SK-N-SH treated with all-trans-retinoic acid at 6 μM for 48 hours (cell line): ENCODE measurements at regions not wholly inside any gene's neighbourhood (a gene's known extent, or its start where the extent isn't known, plus 50 kb on each side); places are given as distances from the start of the nearest gene placed in this dataset.

Source experiments
- ATAC-seq: fragments of 200-7000 bp; cut with Tn5 transposase; 3 replicates; pipeline ENCODE4 v1.9.1; 2020; ENCODE audit warnings: mild to moderate bottlenecking, moderate library complexity
- ARNTL ChIP-seq: fragments of 450-650 bp; formaldehyde crosslinking; IDR thresholded peaks from 2 replicates; pipeline ENCODE4 v1.5.0; 2020; ENCODE audit warnings: low read depth, mild to moderate bottlenecking, moderate library complexity, borderline replicate concordance
- CREB5 ChIP-seq: fragments of 250-450 bp; sonication (Bioruptor Pico); IDR thresholded peaks from 2 replicates; pipeline ENCODE4 v1.5.1; 2020; ENCODE audit warnings: low read depth, mild to moderate bottlenecking, moderate library complexity
- ESRRG ChIP-seq: fragments of 250-450 bp; sonication (Bioruptor Pico); IDR thresholded peaks from 2 replicates; pipeline ENCODE4 v1.6.1; 2021; ENCODE audit warnings: mild to moderate bottlenecking
- GLIS3 ChIP-seq: fragments of 250-450 bp; sonication (Bioruptor Pico); IDR thresholded peaks from 2 replicates; pipeline ENCODE4 v1.5.0; 2020; ENCODE audit warnings: mild to moderate bottlenecking, moderate library complexity
- ISL1 ChIP-seq: fragments of 250-450 bp; sonication (Bioruptor Pico); IDR thresholded peaks from 2 replicates; pipeline ENCODE4 v2.1.2; 2022; ENCODE audit warnings: mild to moderate bottlenecking, moderate library complexity
- OSR1 ChIP-seq: fragments of 250-450 bp; sonication (Bioruptor Pico); IDR thresholded peaks from 2 replicates; pipeline ENCODE4 v1.8.0; 2022; ENCODE audit warnings: moderate library complexity, mild to moderate bottlenecking, inconsistent platforms
- POU6F1 ChIP-seq: fragments of 250-450 bp; sonication (Bioruptor Pico); IDR thresholded peaks from 2 replicates; pipeline ENCODE4 v1.8.0; 2021; ENCODE audit warnings: low read depth, mild to moderate bottlenecking, moderate library complexity, borderline replicate concordance
- PPARA ChIP-seq: fragments of 250-450 bp; sonication (Bioruptor Pico); IDR thresholded peaks from 2 replicates; pipeline ENCODE4 v1.5.0; 2020; ENCODE audit warnings: mild to moderate bottlenecking, borderline replicate concordance
- RARB ChIP-seq: fragments of 250-450 bp; sonication (Bioruptor Pico); IDR thresholded peaks from 2 replicates; pipeline ENCODE4 v1.8.0; 2021; ENCODE audit warnings: mild to moderate bottlenecking, moderate library complexity
- SNAI2 ChIP-seq: fragments of 250-450 bp; sonication (Bioruptor Pico); IDR thresholded peaks from 2 replicates; pipeline ENCODE4 v1.5.0; 2020; ENCODE audit warnings: mild to moderate bottlenecking, moderate library complexity
- TCF4 ChIP-seq: fragments of 250-450 bp; sonication (Bioruptor Pico); IDR thresholded peaks from 2 replicates; pipeline ENCODE4 v1.8.0; 2021; ENCODE audit warnings: mild to moderate bottlenecking, moderate library complexity, borderline replicate concordance
- TOX ChIP-seq: fragments of 250-450 bp; sonication (Bioruptor Pico); IDR thresholded peaks from 2 replicates; pipeline ENCODE4 v1.8.0; 2021; ENCODE audit warnings: mild to moderate bottlenecking, moderate library complexity, borderline replicate concordance
- TSHZ2 ChIP-seq: fragments of 250-450 bp; sonication (Bioruptor Pico); IDR thresholded peaks from 2 replicates; pipeline ENCODE4 v1.5.0; 2020; ENCODE audit warnings: mild to moderate bottlenecking, moderate library complexity
- ZC3H10 ChIP-seq: fragments of 250-450 bp; sonication (Bioruptor Pico); IDR thresholded peaks from 2 replicates; pipeline ENCODE4 v1.5.1; 2021; ENCODE audit warnings: mild to moderate bottlenecking, moderate library complexity
- ZFP3 ChIP-seq: fragments of 250-450 bp; sonication (Bioruptor Pico); IDR thresholded peaks from 2 replicates; pipeline ENCODE4 v1.5.0; 2020; ENCODE audit warnings: mild to moderate bottlenecking, moderate library complexity
- ZFP30 ChIP-seq: fragments of 450-650 bp; formaldehyde crosslinking; IDR thresholded peaks from 2 replicates; pipeline ENCODE4 v1.5.0; 2022; ENCODE audit warnings: mild to moderate bottlenecking, moderate library complexity
- ZNF565 ChIP-seq: fragments of 450-650 bp; formaldehyde crosslinking; conservative IDR thresholded peaks from 2 replicates; pipeline ENCODE4 v1.5.0; 2020; ENCODE audit warnings: low read depth, mild to moderate bottlenecking, moderate library complexity
- ZNF70 ChIP-seq: fragments of 450-650 bp; formaldehyde crosslinking; IDR thresholded peaks from 2 replicates; pipeline ENCODE4 v1.5.0; 2020; ENCODE audit warnings: mild to moderate bottlenecking, moderate library complexity
- ZNF8 ChIP-seq: fragments of 450-650 bp; formaldehyde crosslinking; IDR thresholded peaks from 2 replicates; pipeline ENCODE4 v1.5.0; 2020; ENCODE audit warnings: mild to moderate bottlenecking, moderate library complexity

- TF ChIP-seq TOX (no peak), ESRRG (CRISPR knock-in tag) (no peak)
Observed at GRCh38 chr1:84748364-84748763, 58.1 kb upstream of the SSX2IP start.

GRCh38 chr1:84745857-84746256, 55.6 kb upstream of the SSX2IP start:
- TF ChIP-seq ZFP3 (CRISPR knock-in tag) (peak; percentile 98), ISL1 (no peak), RARB (CRISPR knock-in tag) (no peak)
- no peak for ATAC-seq

More at GRCh38 chr1:84748364-84748763, 58.1 kb upstream of the SSX2IP start:
- ATAC-seq = no peak

GRCh38 chr1:84743896-84744295, 53.6 kb upstream of the SSX2IP start:
- TF ChIP-seq ISL1 (no peak), PPARA (CRISPR knock-in tag) (no peak), ZNF8 (CRISPR knock-in tag) (no peak), RARB (CRISPR knock-in tag) (no peak), ZFP3 (CRISPR knock-in tag) (no peak), ARNTL (CRISPR knock-in tag) (no peak), SNAI2 (CRISPR knock-in tag) (no peak), ZC3H10 (CRISPR knock-in tag) (no peak), ZNF565 (CRISPR knock-in tag) (no peak), ZFP30 (CRISPR knock-in tag) (no peak), ESRRG (CRISPR knock-in tag) (no peak), TCF4 (CRISPR knock-in tag) (no peak), CREB5 (no peak), OSR1 (CRISPR knock-in tag) (no peak), ZNF70 (no peak), TSHZ2 (CRISPR knock-in tag) (no peak), GLIS3 (CRISPR knock-in tag) (no peak), POU6F1 (CRISPR knock-in tag) (no peak)
- no peak for ATAC-seq

- ATAC-seq = no peak
- TF ChIP-seq ARNTL (CRISPR knock-in tag) = no peak
- TF ChIP-seq ZNF8 (CRISPR knock-in tag) = no peak
- no peak for TF ChIP-seq GLIS3 (CRISPR knock-in tag)
Observed at GRCh38 chr1:84742653-84743052, 52.4 kb upstream of the SSX2IP start.

GRCh38 chr1:84740050-84740714, 49.9 kb upstream of the SSX2IP start:
- TF ChIP-seq PPARA (CRISPR knock-in tag) = no peak
- no peak for ATAC-seq
